ENCODE measurements at regions not wholly inside any gene's neighbourhood (a gene's known extent, or its start where the extent isn't known, plus 50 kb on each side); places are given as distances from the start of the nearest gene placed in this dataset.

DNA sequence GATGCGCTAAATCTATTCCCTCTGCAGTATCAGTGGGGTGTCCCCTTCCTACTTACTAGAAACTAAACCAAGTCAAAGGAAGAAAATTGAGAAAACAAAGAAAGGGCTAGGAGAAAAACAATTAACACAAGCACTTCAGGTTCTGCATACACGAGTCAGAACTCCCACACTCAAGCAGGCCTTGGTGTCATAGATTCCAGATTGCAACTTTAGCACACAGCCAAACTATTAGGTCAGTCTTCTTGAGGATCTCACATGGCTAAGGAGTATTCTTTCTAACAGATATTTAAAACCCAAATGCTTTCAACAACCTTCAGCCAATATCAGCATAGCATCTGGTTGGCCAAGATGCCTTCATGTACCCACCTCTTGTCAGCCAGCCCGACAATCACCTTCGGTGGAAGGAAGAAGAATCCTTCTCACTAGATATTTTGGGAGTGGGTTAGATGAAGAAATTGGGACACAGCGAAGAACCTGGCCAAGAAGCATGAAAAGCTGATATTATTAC, 340.0 kb downstream of the VPS13C start:
- Histone ChIP-seq H4K20me1 (ENCODE audit: insufficient read depth, low read length) (no peaks in the 10 kb centered on the region), H3K27me3 (ENCODE audit: insufficient read depth, low read length) (no peaks in the 10 kb centered on the region), H3K27ac (ENCODE audit: low read depth, low read length, poor library complexity, severe bottlenecking) (no peak overlapping the region), H3K4me1 (ENCODE audit: insufficient read depth, low read length, severe bottlenecking) (no peaks in the 10 kb centered on the region), H3K4me2 (ENCODE audit: low read length) (no peak overlapping the region), H3K79me2 (ENCODE audit: insufficient read depth, low read length) (no peaks in the 10 kb centered on the region), H3K9me3 (ENCODE audit: low read length) (no peaks in the 10 kb centered on the region), H3K4me3 (ENCODE audit: low read depth, low read length, poor library complexity, severe bottlenecking) (no peak overlapping the region), H3K9me2 (ENCODE audit: low read depth, low read length) (no peaks in the 10 kb centered on the region), H3K36me3 (ENCODE audit: insufficient read depth, low read length) (no peaks in the 10 kb centered on the region), H3F3A (ENCODE audit: insufficient read depth, low read length) (no peaks in the 10 kb centered on the region), H3K9ac (ENCODE audit: low read length) (no peak overlapping the region), H2AFZ (ENCODE audit: low read length) (no peak overlapping the region)
- TF ChIP-seq EZH2 (IDR thresholded peaks at IDR 0.05; ENCODE audit: borderline replicate concordance, low read length): no peak
- TF ChIP-seq, protein P1, sequence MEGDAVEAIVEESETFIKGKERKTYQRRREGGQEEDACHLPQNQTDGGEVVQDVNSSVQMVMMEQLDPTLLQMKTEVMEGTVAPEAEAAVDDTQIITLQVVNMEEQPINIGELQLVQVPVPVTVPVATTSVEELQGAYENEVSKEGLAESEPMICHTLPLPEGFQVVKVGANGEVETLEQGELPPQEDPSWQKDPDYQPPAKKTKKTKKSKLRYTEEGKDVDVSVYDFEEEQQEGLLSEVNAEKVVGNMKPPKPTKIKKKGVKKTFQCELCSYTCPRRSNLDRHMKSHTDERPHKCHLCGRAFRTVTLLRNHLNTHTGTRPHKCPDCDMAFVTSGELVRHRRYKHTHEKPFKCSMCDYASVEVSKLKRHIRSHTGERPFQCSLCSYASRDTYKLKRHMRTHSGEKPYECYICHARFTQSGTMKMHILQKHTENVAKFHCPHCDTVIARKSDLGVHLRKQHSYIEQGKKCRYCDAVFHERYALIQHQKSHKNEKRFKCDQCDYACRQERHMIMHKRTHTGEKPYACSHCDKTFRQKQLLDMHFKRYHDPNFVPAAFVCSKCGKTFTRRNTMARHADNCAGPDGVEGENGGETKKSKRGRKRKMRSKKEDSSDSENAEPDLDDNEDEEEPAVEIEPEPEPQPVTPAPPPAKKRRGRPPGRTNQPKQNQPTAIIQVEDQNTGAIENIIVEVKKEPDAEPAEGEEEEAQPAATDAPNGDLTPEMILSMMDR (IDR thresholded peaks at IDR 0.05; ENCODE audit: low read length): no peak

DNA sequence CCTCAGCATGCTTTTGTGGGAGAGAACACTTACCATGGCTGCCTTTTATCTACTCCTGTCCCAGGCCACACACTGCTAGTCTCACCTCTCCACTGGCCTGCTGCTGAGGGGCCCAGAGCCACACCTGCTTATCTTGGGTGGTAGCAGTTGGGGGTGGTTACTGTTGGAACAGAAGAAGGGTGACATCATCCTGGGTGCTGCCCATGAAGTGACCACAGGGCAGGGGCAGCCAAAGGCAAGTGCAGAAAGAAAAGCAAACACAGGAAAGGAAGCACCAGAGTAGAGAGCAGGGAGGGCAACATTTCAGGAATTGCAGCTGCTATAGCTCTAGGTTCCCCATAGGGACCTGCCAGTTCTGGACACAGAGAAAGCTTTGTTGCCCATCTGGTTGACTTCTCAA, 345.2 kb downstream of the VPS13C start:
- no peaks in the 10 kb centered on the region for H4K20me1 ChIP-seq (ENCODE audit: insufficient read depth, low read length)
- TF ChIP-seq EZH2 (IDR thresholded peaks at IDR 0.05; ENCODE audit: borderline replicate concordance, low read length): no peak
- TF ChIP-seq, protein P1 (IDR thresholded peaks at IDR 0.05; ENCODE audit: low read length): no peak
- no peaks in the 10 kb centered on the region for H3F3A ChIP-seq (ENCODE audit: insufficient read depth, low read length)
- no peak overlapping the region for H3K9ac ChIP-seq (ENCODE audit: low read length)
- H3K79me2 ChIP-seq (ENCODE audit: insufficient read depth, low read length): no peaks in the 10 kb centered on the region
- no peaks in the 10 kb centered on the region for H3K9me2 ChIP-seq (ENCODE audit: low read depth, low read length)
- H3K27ac ChIP-seq (ENCODE audit: low read depth, low read length, poor library complexity, severe bottlenecking): no peak overlapping the region
- H3K27me3 ChIP-seq (ENCODE audit: insufficient read depth, low read length): no peaks in the 10 kb centered on the region
- no peak overlapping the region for H3K4me2 ChIP-seq (ENCODE audit: low read length)
- no peak overlapping the region for H2AFZ ChIP-seq (ENCODE audit: low read length)
- H3K9me3 ChIP-seq (ENCODE audit: low read length): no peaks in the 10 kb centered on the region
- no peaks in the 10 kb centered on the region for H3K36me3 ChIP-seq (ENCODE audit: insufficient read depth, low read length)
- no peaks in the 10 kb centered on the region for H3K4me1 ChIP-seq (ENCODE audit: insufficient read depth, low read length, severe bottlenecking)
- H3K4me3 ChIP-seq (ENCODE audit: low read depth, low read length, poor library complexity, severe bottlenecking): no peak overlapping the region

DNA sequence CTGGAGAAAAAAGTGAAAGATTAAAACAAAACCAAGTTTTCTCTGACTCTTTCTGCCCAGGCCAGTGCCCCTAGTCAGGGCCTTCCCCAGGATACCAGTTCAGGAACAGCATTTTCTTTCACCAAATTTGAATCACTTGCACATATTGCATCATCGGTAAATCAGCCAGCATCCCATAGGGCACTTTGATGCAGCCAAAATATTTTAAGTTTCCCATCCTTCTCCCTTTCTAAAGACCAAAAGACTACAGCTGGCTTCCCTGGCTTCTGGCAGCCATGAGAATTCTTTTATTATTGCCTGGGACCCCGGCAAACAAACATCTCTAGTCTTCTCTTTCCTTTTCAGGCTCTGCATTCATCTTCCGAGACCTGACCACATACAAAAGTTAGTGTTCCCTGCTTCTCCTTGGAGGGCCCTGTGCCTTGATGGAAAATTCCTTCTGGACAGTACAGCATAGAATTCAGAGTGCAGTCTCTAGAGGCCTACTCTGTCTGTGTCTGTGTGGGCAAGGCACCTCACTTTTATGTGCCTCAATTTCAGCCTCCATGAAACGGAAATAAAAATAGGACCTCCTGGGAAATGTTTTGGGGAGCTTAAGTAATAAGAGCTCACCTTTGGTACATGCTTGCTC, 348.0 kb downstream of the VPS13C start:
- Histone ChIP-seq H3K27me3 (ENCODE audit: insufficient read depth, low read length) (no peaks in the 10 kb centered on the region), H3F3A (ENCODE audit: insufficient read depth, low read length) (no peaks in the 10 kb centered on the region), H3K9ac (ENCODE audit: low read length) (no peak overlapping the region), H3K4me3 (ENCODE audit: low read depth, low read length, poor library complexity, severe bottlenecking) (no peak overlapping the region), H4K20me1 (ENCODE audit: insufficient read depth, low read length) (no peaks in the 10 kb centered on the region), H3K4me1 (ENCODE audit: insufficient read depth, low read length, severe bottlenecking) (no peaks in the 10 kb centered on the region), H3K9me2 (ENCODE audit: low read depth, low read length) (no peaks in the 10 kb centered on the region), H3K36me3 (ENCODE audit: insufficient read depth, low read length) (no peaks in the 10 kb centered on the region), H3K79me2 (ENCODE audit: insufficient read depth, low read length) (no peaks in the 10 kb centered on the region), H3K9me3 (ENCODE audit: low read length) (no peaks in the 10 kb centered on the region), H3K4me2 (ENCODE audit: low read length) (no peak overlapping the region), H3K27ac (ENCODE audit: low read depth, low read length, poor library complexity, severe bottlenecking) (no peak overlapping the region), H2AFZ (ENCODE audit: low read length) (no peak overlapping the region)
- TF ChIP-seq, protein P1 (IDR thresholded peaks at IDR 0.05; ENCODE audit: low read length): no peak
- no peak for TF ChIP-seq EZH2 (IDR thresholded peaks at IDR 0.05; ENCODE audit: borderline replicate concordance, low read length)
